Right atrium auricular region (tissue), 2 donors: ENCODE measurements at regions not wholly inside any gene's neighbourhood (a gene's known extent, or its start where the extent isn't known, plus 50 kb on each side); places are given as distances from the start of the nearest gene placed in this dataset.

Experiments used
- DNase-seq: peaks from one replicate; pipeline ENCODE4 v3.0.0-alpha.2; 2019; ENCODE audit warnings: low spot score
- H3K27ac ChIP-seq, 2 donors: fragments of 200-600 bp; sonication (generic); 1 replicate in 1 of 2; 2 replicates in 1 of 2; pipeline ENCODE4 v1.5.1; 2016 to 2019
- H3K27me3 ChIP-seq, 2 donors: fragments of 200-600 bp; sonication (generic); one replicate each; pipeline versions ENCODE4 v1.5.1 to v1.6.0; 2017 to 2019
- H3K36me3 ChIP-seq: fragments of 200-600 bp; sonication (generic); one replicate; pipeline ENCODE4 v1.5.1; 2016
- H3K4me1 ChIP-seq, 2 donors: fragments of 200-600 bp; sonication (generic); one replicate each; pipeline versions ENCODE4 v1.5.1 to v1.6.0; 2017 to 2019
- H3K4me3 ChIP-seq, 2 donors: fragments of 200-600 bp; sonication (generic); 1 replicate in 1 of 2; 2 replicates in 1 of 2; pipeline ENCODE4 v1.5.1; 2017 to 2019; ENCODE audit warnings: mild to moderate bottlenecking in 1 of 2, moderate library complexity in 1 of 2
- H3K9me3 ChIP-seq, 2 donors: fragments of 200-600 bp; sonication (generic); one replicate each; pipeline ENCODE4 v1.5.1; 2019
- CTCF ChIP-seq, 2 donors: fragments of 200-600 bp; sonication (generic); IDR thresholded peaks; one replicate each; pipeline ENCODE4 v1.5.1; 2019; ENCODE audit warnings: antibody characterized with exemption in 2 of 2

- no peak for DNase-seq
- Histone ChIP-seq H3K4me3 (no peak overlapping the region), H3K27me3 (no peaks in the 10 kb centered on the region), H3K36me3 (no peaks in the 10 kb centered on the region), H3K9me3 (no peaks in the 10 kb centered on the region), H3K4me1 (no peaks in the 10 kb centered on the region), H3K27ac (no peak overlapping the region)
- TF ChIP-seq CTCF (IDR thresholded peaks at IDR 0.05), result no peak
These were observed 61.2 kb downstream of the SHANK2 start for GRCh38 chr11:71191201-71191600.

- Histone ChIP-seq H3K27me3 (no peaks in the 10 kb centered on the region), H3K27ac (no peak overlapping the region), H3K4me3 (no peak overlapping the region), H3K4me1 (no peaks in the 10 kb centered on the region), H3K9me3 (no peaks in the 10 kb centered on the region), H3K36me3 (no peaks in the 10 kb centered on the region)
- no peak for TF ChIP-seq CTCF (IDR thresholded peaks at IDR 0.05)
- no peak for DNase-seq
These were observed 61.8 kb downstream of the SHANK2 start for GRCh38 chr11:71190551-71190950.

- DNase-seq, result no peak
- Histone ChIP-seq H3K27me3 (no peaks in the 10 kb centered on the region), H3K27ac (no peak overlapping the region), H3K4me1 (no peaks in the 10 kb centered on the region), H3K4me3 (no peak overlapping the region), H3K36me3 (no peaks in the 10 kb centered on the region), H3K9me3 (no peaks in the 10 kb centered on the region)
- TF ChIP-seq CTCF (IDR thresholded peaks at IDR 0.05), result no peak
These were observed 62.5 kb downstream of the SHANK2 start for GRCh38 chr11:71189768-71190315.

- Histone ChIP-seq H3K4me3 (no peak overlapping the region), H3K27me3 (no peaks in the 10 kb centered on the region), H3K36me3 (no peaks in the 10 kb centered on the region), H3K27ac (no peak overlapping the region), H3K4me1 (no peaks in the 10 kb centered on the region), H3K9me3 (no peaks in the 10 kb centered on the region)
- DNase-seq, result no peak
- no peak for TF ChIP-seq CTCF (IDR thresholded peaks at IDR 0.05)
These were observed 63.2 kb downstream of the SHANK2 start for GRCh38 chr11:71188886-71189767.

- Histone ChIP-seq H3K36me3 (no peaks in the 10 kb centered on the region), H3K27ac (no peak overlapping the region), H3K9me3 (no peaks in the 10 kb centered on the region), H3K27me3 (no peaks in the 10 kb centered on the region), H3K4me3 (no peak overlapping the region), H3K4me1 (no peaks in the 10 kb centered on the region)
- TF ChIP-seq CTCF (IDR thresholded peaks at IDR 0.05), result no peak
- no peak for DNase-seq
These were observed 64.3 kb downstream of the SHANK2 start for GRCh38 chr11:71188073-71188472.
